ENCODE measurements at regions not wholly inside any gene's neighbourhood (a gene's known extent, or its start where the extent isn't known, plus 50 kb on each side); places are given as distances from the start of the nearest gene placed in this dataset.
"Not testable (repeated sequence)": the region's sequence is repeated elsewhere in the genome, so short reads cannot be mapped to it uniquely, and the experiment has no call there.

GRCh38 chr7:76849887-76850563 lies 182.1 kb downstream of the SPDYE17 start:
- peak; percentile 33 for FAIRE-seq

- not testable (repeated sequence) for FAIRE-seq
Observed at GRCh38 chr7:76839879-76840278, 192.3 kb downstream of the SPDYE17 start.

DNA sequence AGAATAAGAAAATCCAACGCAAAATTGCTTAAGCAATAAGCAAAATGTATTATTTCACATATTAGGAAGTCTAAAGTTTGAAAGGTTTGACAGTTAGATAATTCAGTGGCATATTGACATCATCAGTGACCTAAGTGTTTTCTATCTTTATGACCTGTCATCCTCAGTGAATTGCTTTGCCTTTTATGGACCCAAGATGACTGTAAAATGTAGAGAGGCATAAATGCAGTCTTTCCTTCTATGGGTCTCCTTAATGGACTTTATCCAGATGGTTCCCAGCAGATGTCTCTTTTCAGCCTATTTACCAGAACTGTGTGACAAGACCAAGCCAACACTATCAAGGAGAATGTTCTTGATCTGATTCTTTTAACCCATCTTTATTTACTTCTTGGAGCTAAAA lies 192.9 kb downstream of the SPDYE17 start:
- FAIRE-seq: peak; percentile 97

DNA sequence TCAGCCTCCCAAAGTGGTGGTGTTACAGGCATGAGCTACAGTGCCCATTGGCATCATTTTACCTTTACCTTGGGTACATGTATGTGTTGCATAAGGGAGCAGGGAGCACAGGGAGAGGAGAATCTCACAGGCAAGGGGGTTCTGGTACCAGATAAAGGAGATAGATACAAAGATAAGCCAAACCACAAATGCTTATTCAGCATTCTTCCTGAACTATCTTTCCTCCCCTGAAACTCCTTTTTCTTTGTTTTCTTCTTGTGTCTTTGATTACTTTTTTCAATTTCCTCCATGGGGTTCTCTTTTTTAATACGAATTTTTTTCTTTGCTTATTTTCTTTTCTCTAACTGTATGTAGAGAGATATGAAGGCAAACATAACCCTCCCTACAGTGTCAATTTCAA lies 193.8 kb downstream of the SPDYE17 start:
- FAIRE-seq: not testable (repeated sequence)

GRCh38 chr7:76829233-76829632 lies 202.2 kb upstream of the POMZP3 start:
- FAIRE-seq: peak; percentile 21

DNA sequence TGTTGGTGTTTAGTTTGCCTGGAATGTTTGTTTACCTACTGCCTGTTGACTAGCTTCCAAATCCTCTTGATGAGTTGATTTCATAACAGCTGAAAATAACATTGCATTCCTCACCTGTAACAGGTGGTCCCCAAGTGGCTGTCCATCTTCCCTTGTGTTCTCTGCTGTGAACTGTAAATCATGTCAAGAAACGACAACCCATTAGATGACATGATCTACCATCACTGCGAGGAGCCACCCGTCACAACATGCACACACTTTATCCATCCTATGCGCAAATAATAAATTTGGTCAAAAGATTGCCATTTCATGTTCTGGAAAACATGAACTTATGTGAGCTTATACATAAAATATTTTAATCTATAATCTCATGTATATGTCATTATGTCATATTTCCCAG lies 199.1 kb upstream of the POMZP3 start:
- FAIRE-seq: not testable (repeated sequence)

- FAIRE-seq: not testable (repeated sequence)
Observed at GRCh38 chr7:76809856-76810255, 182.8 kb upstream of the POMZP3 start.

GRCh38 chr7:76807588-76808100 lies 180.6 kb upstream of the POMZP3 start:
- FAIRE-seq: peak; percentile 95

DNA sequence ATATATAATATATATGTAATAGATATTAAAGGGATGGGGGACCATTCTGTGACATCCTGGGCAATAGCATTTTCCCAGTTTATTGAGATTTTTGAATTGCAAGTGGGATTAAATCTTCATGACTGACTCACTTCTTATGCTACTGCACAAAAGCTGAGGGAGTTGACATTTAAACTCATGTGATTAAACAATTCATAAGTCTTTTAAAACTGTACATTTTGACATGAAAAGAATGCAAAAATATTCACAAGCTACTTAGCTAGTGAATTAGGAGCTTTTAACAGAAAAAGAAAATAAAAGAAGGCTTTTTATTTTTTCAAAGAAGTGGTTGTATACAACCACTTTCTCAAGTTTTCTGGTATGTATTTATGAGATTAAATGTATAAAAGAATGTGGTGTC lies 179.4 kb upstream of the POMZP3 start:
- FAIRE-seq: peak; percentile 72

- FAIRE-seq: not testable (repeated sequence)
Observed at GRCh38 chr7:76806010-76806409, 178.9 kb upstream of the POMZP3 start.

GRCh38 chr7:76805262-76805661 lies 178.2 kb upstream of the POMZP3 start:
- not testable (repeated sequence) for FAIRE-seq

- not testable (repeated sequence) for FAIRE-seq
Observed at GRCh38 chr7:76797639-76798038, 170.6 kb upstream of the POMZP3 start.

DNA sequence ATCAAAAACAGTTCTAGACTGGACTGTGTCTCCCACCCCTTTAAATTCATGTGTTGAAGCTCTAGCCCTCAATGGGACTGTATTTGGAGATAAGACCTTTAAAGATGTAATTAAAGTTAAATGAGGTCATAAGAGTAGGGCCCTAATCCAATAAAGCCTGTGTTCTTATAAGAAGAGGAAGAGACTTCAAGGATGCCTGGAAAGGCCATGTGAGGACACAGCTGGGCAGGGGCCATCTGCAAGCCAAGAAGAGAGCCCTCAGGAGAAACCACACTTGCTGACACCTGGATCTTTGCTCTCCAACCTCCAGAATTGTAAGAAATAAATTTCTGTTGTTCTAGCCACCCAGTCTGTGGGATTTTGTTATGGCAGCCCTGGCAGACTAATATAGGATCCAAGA lies 153.6 kb upstream of the POMZP3 start:
- FAIRE-seq: not testable (repeated sequence)

GRCh38 chr7:76774279-76774678 lies 147.2 kb upstream of the POMZP3 start:
- FAIRE-seq: not testable (repeated sequence)

DNA sequence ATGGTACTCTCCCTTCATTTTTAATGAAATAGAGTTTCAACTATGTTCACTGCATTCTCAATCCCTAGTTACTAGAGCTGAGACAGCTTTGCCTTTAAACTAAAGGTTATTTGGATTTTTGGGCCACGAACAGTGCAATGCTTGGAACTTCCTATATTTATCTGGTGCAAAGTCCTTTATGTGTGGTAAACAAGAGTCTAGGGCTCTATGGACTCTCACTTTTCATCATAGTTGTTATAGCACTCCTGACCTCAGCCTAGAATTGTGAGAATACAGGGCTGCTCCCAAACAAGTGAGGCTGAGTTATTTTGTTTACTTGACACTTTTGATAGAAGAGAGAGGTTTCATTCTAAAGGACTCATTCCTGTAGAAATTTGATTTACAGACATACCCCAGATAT lies 144.9 kb upstream of the POMZP3 start:
- not testable (repeated sequence) for FAIRE-seq

- FAIRE-seq: not testable (repeated sequence)
Observed at GRCh38 chr7:76763977-76764376, 136.9 kb upstream of the POMZP3 start.

GRCh38 chr7:76760546-76761220 lies 133.6 kb upstream of the POMZP3 start:
- not testable (repeated sequence) for FAIRE-seq

DNA sequence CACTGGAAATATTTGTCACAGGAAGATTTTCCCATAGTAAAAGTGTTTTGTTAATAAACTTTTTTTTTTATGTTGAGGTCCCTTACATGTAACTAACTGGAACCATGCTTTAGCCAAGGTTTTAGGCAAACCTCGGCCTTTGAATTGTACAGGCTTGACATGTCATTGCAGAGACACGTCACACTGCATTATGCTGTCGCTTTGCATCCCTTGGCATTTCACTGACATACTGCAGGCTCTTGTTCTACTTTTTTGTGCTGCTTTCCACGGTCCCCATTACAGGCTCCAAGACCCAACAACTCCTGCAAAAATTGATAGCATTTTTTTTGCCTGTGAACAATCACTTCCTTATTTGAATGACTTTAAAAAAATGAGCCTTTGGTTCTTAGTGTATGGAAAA lies 112.5 kb upstream of the POMZP3 start:
- FAIRE-seq: not testable (repeated sequence)

- FAIRE-seq: not testable (repeated sequence)
Observed at GRCh38 chr7:76736724-76737123, 109.6 kb upstream of the POMZP3 start.

GRCh38 chr7:76736091-76736490 lies 109.0 kb upstream of the POMZP3 start:
- peak; percentile 33 for FAIRE-seq

- not testable (repeated sequence) for FAIRE-seq
Observed at GRCh38 chr7:76735668-76736067, 108.6 kb upstream of the POMZP3 start.

DNA sequence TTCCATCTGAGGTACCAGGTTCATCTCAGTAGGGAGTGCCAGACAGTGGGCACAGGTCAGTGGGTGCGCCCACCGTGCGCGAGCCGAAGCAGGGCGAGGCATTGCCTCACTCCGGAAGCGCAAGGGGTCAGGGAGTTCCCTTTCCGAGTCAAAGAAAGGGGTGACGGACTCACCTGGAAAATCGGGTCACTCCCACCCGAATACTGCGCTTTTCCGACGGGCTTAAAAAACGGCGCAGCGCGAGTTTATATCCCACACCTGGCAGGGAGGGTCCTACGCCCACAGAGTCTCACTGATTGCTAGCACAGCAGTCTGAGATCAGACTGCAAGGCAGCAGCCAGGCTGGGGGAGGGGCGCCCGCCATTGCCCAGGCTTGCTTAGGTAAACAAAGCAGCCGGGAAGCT lies 101.5 kb upstream of the POMZP3 start:
- FAIRE-seq: not testable (repeated sequence)

DNA sequence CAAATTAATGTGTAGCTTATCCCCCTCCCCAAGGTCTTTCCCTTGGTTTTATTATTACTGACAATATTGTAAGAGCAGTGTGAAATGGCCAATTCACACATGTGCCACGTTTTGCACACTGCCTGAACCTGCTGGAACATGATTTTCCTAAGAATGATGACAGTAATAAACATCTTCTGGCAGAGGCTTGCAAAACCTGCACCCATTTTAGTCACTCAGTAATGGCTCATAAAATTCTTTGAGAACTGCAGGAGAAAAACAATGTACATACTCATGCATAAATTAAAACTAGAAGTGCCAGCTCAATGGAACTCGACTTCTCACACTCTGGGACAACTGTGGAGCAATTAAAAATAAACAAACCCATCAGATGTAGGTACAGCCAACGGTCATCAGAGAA lies 96.8 kb upstream of the POMZP3 start:
- not testable (repeated sequence) for FAIRE-seq

DNA sequence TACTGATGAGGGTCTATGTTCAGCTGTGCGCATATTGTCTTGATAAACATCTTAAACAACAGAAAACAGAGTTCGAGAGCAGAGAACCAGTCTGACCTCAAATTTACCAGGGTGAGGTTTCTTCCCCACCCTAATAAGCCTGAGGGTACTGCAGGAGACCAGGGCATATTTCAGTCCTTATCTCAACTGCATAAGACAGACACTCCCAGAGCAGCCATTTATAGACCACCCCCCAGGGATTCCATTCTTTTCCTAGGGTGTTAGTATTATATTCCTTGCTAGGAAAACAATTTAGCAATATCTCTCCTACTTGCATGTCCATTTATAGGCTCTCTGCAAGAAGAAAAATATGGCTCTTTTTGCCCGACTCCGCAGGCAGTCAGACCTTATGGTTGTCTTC lies 89.5 kb upstream of the POMZP3 start:
- FAIRE-seq: not testable (repeated sequence)

Measured in colon (tissue), 2 donors.